Parathyroid adenoma (tissue), 2 donors: ENCODE measurements at regions not wholly inside any gene's neighbourhood (a gene's known extent, or its start where the extent isn't known, plus 50 kb on each side); places are given as distances from the start of the nearest gene placed in this dataset.

Experiments
- H2AFZ ChIP-seq: fragments of 300-600 bp; sonication (generic); one replicate; pipeline ENCODE4 v1.7.0; 2017; ENCODE audit warnings: antibody characterized with exemption, mild to moderate bottlenecking
- H3K27ac ChIP-seq: fragments of 300-600 bp; sonication (generic); one replicate; pipeline ENCODE4 v1.7.0; 2017
- H3K27me3 ChIP-seq: fragments of 300-600 bp; sonication (generic); one replicate; pipeline ENCODE4 v1.7.0; 2017; ENCODE audit warnings: low read length; ENCODE audit not compliant: control insufficient read depth, insufficient read depth
- H3K36me3 ChIP-seq: fragments of 300-600 bp; sonication (generic); one replicate; pipeline ENCODE4 v1.7.0; 2017; ENCODE audit warnings: low read length; ENCODE audit not compliant: control insufficient read depth, insufficient read depth
- H3K4me1 ChIP-seq: fragments of 300-600 bp; sonication (generic); one replicate; pipeline ENCODE4 v1.7.0; 2017; ENCODE audit warnings: control low read depth
- H3K4me2 ChIP-seq: fragments of 300-600 bp; sonication (generic); one replicate; pipeline ENCODE4 v1.7.0; 2017; ENCODE audit warnings: low read length
- H3K4me3 ChIP-seq: fragments of 300-600 bp; sonication (generic); one replicate; pipeline ENCODE4 v1.7.0; 2017; ENCODE audit warnings: low read depth, low read length
- H3K79me2 ChIP-seq: fragments of 300-600 bp; sonication (generic); one replicate; pipeline ENCODE4 v1.7.0; 2017; ENCODE audit warnings: control low read depth
- H3K9ac ChIP-seq: fragments of 300-600 bp; sonication (generic); one replicate; pipeline ENCODE4 v1.7.0; 2017; ENCODE audit warnings: mild to moderate bottlenecking
- H3K9me3 ChIP-seq: fragments of 300-600 bp; sonication (generic); one replicate; pipeline ENCODE4 v1.7.0; 2017; ENCODE audit warnings: low read length; ENCODE audit not compliant: control insufficient read depth
- CTCF ChIP-seq: fragments of 300-600 bp; sonication (generic); IDR thresholded peaks from one replicate; pipeline ENCODE4 v1.7.0; 2017; ENCODE audit warnings: antibody characterized with exemption, mild to moderate bottlenecking
- donor health status: primary hyperparathyroidism.

- no peak overlapping the region for H3K9ac ChIP-seq
- no peak overlapping the region for H2AFZ ChIP-seq
- no peaks in the 10 kb centered on the region for H3K36me3 ChIP-seq
- no peaks in the 10 kb centered on the region for H3K79me2 ChIP-seq
- H3K27ac ChIP-seq, result no peak overlapping the region
- H3K4me2 ChIP-seq, result no peak overlapping the region
- no peaks in the 10 kb centered on the region for H3K27me3 ChIP-seq
- no peaks in the 10 kb centered on the region for H3K9me3 ChIP-seq
- H3K4me3 ChIP-seq, result no peak overlapping the region
- no peaks in the 10 kb centered on the region for H3K4me1 ChIP-seq
- TF ChIP-seq CTCF, result no peak
Observed at GRCh38 chr4:135239964-135240363, 1038.4 kb upstream of the PABPC4L start.

- Histone ChIP-seq H3K36me3 (no peaks in the 10 kb centered on the region), H3K9me3 (no peaks in the 10 kb centered on the region), H3K9ac (no peak overlapping the region), H3K4me3 (no peak overlapping the region), H2AFZ (no peak overlapping the region), H3K27ac (no peak overlapping the region), H3K4me1 (no peaks in the 10 kb centered on the region), H3K27me3 (no peaks in the 10 kb centered on the region), H3K4me2 (no peak overlapping the region), H3K79me2 (no peaks in the 10 kb centered on the region)
- no peak for TF ChIP-seq CTCF
Observed at GRCh38 chr4:135238940-135239339, 1037.4 kb upstream of the PABPC4L start.

- H3K4me3 ChIP-seq, result no peak overlapping the region
- H3K4me2 ChIP-seq, result no peak overlapping the region
- TF ChIP-seq CTCF, result no peak
- no peaks in the 10 kb centered on the region for H3K36me3 ChIP-seq
- no peaks in the 10 kb centered on the region for H3K79me2 ChIP-seq
- H3K9ac ChIP-seq, result no peak overlapping the region
- H3K27ac ChIP-seq, result no peak overlapping the region
- H3K27me3 ChIP-seq, result no peaks in the 10 kb centered on the region
- no peak overlapping the region for H2AFZ ChIP-seq
- H3K9me3 ChIP-seq, result no peaks in the 10 kb centered on the region
- H3K4me1 ChIP-seq, result no peaks in the 10 kb centered on the region
Observed at GRCh38 chr4:135236048-135236447, 1034.5 kb upstream of the PABPC4L start.

GRCh38 chr4:135227842-135228241 is 1026.3 kb upstream of the PABPC4L start:
- no peaks in the 10 kb centered on the region for H3K9me3 ChIP-seq
- H3K9ac ChIP-seq, result no peak overlapping the region

More at GRCh38 chr4:135227842-135228241, 1026.3 kb upstream of the PABPC4L start:
- Histone ChIP-seq H3K36me3 (no peaks in the 10 kb centered on the region), H3K79me2 (no peaks in the 10 kb centered on the region), H3K4me2 (no peak overlapping the region), H3K27ac (no peak overlapping the region), H3K4me1 (no peaks in the 10 kb centered on the region), H2AFZ (no peak overlapping the region), H3K27me3 (no peaks in the 10 kb centered on the region), H3K4me3 (no peak overlapping the region)
- TF ChIP-seq CTCF, result no peak
